HEK293 (cell line): ENCODE measurements at regions not wholly inside any gene's neighbourhood (a gene's known extent, or its start where the extent isn't known, plus 50 kb on each side); places are given as distances from the start of the nearest gene placed in this dataset.

Experiments used
- CTCF ChIA-PET: fragments of 350-600 bp; formaldehyde crosslinking; extraction: SDS; loops from one replicate; lab custom pipeline; 2021; ENCODE audit warnings: antibody characterized with exemption; lab: Yijun Ruan, JAX
- POLR2A ChIA-PET: fragments of 300-600 bp; formaldehyde crosslinking; extraction: SDS; loops from one replicate; lab custom pipeline; 2020; ENCODE audit warnings: antibody characterized with exemption, inconsistent platforms; lab: Yijun Ruan, JAX
- H3K27ac ChIP-seq: fragments of 200-500 bp; sonication (Bioruptor generic); 2 replicates; pipeline ENCODE4 v1.5.1; 2014; ENCODE audit warnings: low read depth, low read length, control low read depth, inconsistent platforms; ENCODE audit errors: extremely low read depth
- H3K36me3 ChIP-seq, 2 experiments: fragments of 200-500 bp in 1 of 2; sonication (Bioruptor generic) in 1 of 2; 1 replicate in 1 of 2; 2 replicates in 1 of 2; pipeline ENCODE4 v1.5.1; 2014 to 2017; ENCODE audit warnings: inconsistent platforms in 2 of 2, low read length in 2 of 2; ENCODE audit not compliant: control insufficient read depth in 2 of 2, insufficient read depth in 1 of 2
- H3K4me1 ChIP-seq: fragments of 200-500 bp; sonication (Bioruptor generic); 2 replicates; pipeline ENCODE4 v1.5.1; 2014; ENCODE audit warnings: mild to moderate bottlenecking, low read length, inconsistent platforms; ENCODE audit not compliant: control insufficient read depth, insufficient read depth
- H3K4me3 ChIP-seq: 2 replicates; pipeline ENCODE4 v1.5.1; 2011; ENCODE audit warnings: low read depth, mild to moderate bottlenecking, control low read depth, low read length, moderate library complexity
- H3K9me3 ChIP-seq: fragments of 200-500 bp; sonication (Bioruptor generic); 2 replicates; pipeline ENCODE4 v1.5.1; 2014; ENCODE audit warnings: low read depth, low read length, inconsistent platforms; ENCODE audit not compliant: control insufficient read depth, insufficient read depth
- EGR2 ChIP-seq: fragments of 450-650 bp; formaldehyde crosslinking; IDR thresholded peaks from 2 replicates; pipeline ENCODE4 v1.5.1; 2016; ENCODE audit warnings: low read depth, missing biosample characterization, missing genetic modification characterization
- ELK4 ChIP-seq: IDR thresholded peaks from 2 replicates; pipeline ENCODE4 v1.6.1; 2011; ENCODE audit warnings: mild to moderate bottlenecking, low read depth, low read length, borderline replicate concordance
- PRDM4 ChIP-seq: fragments of 450-650 bp; formaldehyde crosslinking; IDR thresholded peaks from 2 replicates; pipeline ENCODE4 v1.5.1; 2017; ENCODE audit warnings: missing biosample characterization, missing genetic modification characterization
- ZBTB21 ChIP-seq: fragments of 450-650 bp; formaldehyde crosslinking; IDR thresholded peaks from 2 replicates; pipeline ENCODE4 v1.5.1; 2017; ENCODE audit warnings: missing biosample characterization, missing genetic modification characterization
- ZFHX2 ChIP-seq: fragments of 450-650 bp; formaldehyde crosslinking; conservative IDR thresholded peaks from 2 replicates; pipeline ENCODE4 v1.5.1; 2016; ENCODE audit warnings: missing biosample characterization, missing genetic modification characterization
- ZNF10 ChIP-seq: fragments of 450-650 bp; formaldehyde crosslinking; IDR thresholded peaks from 2 replicates; pipeline ENCODE4 v1.5.1; 2017; ENCODE audit warnings: missing biosample characterization, missing genetic modification characterization
- ZNF169 ChIP-seq: fragments of 450-650 bp; formaldehyde crosslinking; IDR thresholded peaks from 2 replicates; pipeline ENCODE4 v1.5.1; 2016; ENCODE audit warnings: missing biosample characterization, missing genetic modification characterization
- ZNF23 ChIP-seq: fragments of 450-650 bp; formaldehyde crosslinking; IDR thresholded peaks from 2 replicates; pipeline ENCODE4 v1.5.1; 2016; ENCODE audit warnings: missing biosample characterization, missing genetic modification characterization, borderline replicate concordance
- ZNF239 ChIP-seq: fragments of 450-650 bp; formaldehyde crosslinking; IDR thresholded peaks from 2 replicates; pipeline ENCODE4 v1.5.1; 2016; ENCODE audit warnings: missing biosample characterization, missing genetic modification characterization
- ZNF274 ChIP-seq, 2 experiments: fragments of 200-500 bp in 1 of 2; fragments of 450-650 bp in 1 of 2; sonication (Bioruptor generic) in 1 of 2; formaldehyde crosslinking in 1 of 2; IDR thresholded peaks; 2 replicates each; pipeline versions ENCODE4 v1.5.1 to v1.6.1; 2014 to 2016; ENCODE audit warnings: borderline replicate concordance in 1 of 2, inconsistent platforms in 1 of 2, low read length in 1 of 2, missing biosample characterization in 1 of 2, missing genetic modification characterization in 1 of 2
- ZNF292 ChIP-seq: fragments of 450-650 bp; formaldehyde crosslinking; IDR thresholded peaks from 2 replicates; pipeline ENCODE4 v1.5.1; 2016; ENCODE audit warnings: low read depth, missing biosample characterization, missing genetic modification characterization, borderline replicate concordance
- ZNF302 ChIP-seq: fragments of 450-650 bp; formaldehyde crosslinking; IDR thresholded peaks from 2 replicates; pipeline ENCODE4 v1.5.1; 2016; ENCODE audit warnings: missing biosample characterization, missing genetic modification characterization, low read depth
- ZNF521 ChIP-seq: fragments of 450-650 bp; formaldehyde crosslinking; IDR thresholded peaks from 2 replicates; pipeline ENCODE4 v1.5.1; 2017; ENCODE audit warnings: missing biosample characterization, mild to moderate bottlenecking, missing genetic modification characterization
- ZNF529 ChIP-seq: fragments of 450-650 bp; formaldehyde crosslinking; IDR thresholded peaks from 2 replicates; pipeline ENCODE4 v1.5.1; 2017; ENCODE audit warnings: missing genetic modification characterization, missing biosample characterization; ENCODE audit not compliant: insufficient replicate concordance
- ZNF530 ChIP-seq: fragments of 450-650 bp; formaldehyde crosslinking; IDR thresholded peaks from 2 replicates; pipeline ENCODE4 v1.5.1; 2016; ENCODE audit warnings: low read depth, missing biosample characterization, missing genetic modification characterization
- ZNF558 ChIP-seq: fragments of 450-650 bp; formaldehyde crosslinking; IDR thresholded peaks from 2 replicates; pipeline ENCODE4 v1.5.1; 2016; ENCODE audit warnings: missing biosample characterization, missing genetic modification characterization
- ZNF645 ChIP-seq: fragments of 450-650 bp; formaldehyde crosslinking; IDR thresholded peaks from 2 replicates; pipeline ENCODE4; 2016; ENCODE audit warnings: missing biosample characterization, missing genetic modification characterization
- ZNF660 ChIP-seq: fragments of 450-650 bp; IDR thresholded peaks from 2 replicates; pipeline ENCODE4 v1.5.1; 2018; ENCODE audit warnings: missing biosample characterization, mild to moderate bottlenecking, missing genetic modification characterization

GRCh38 chr11:70630068-70630467, 231.7 kb downstream of the CTTN start:
- TF ChIP-seq ZNF521 (tag by site-specific recombination) = no peak
- TF ChIP-seq ZNF660 = no peak
- no peak for TF ChIP-seq ZNF23
- TF ChIP-seq ZNF530 (tag by site-specific recombination) = no peak
- TF ChIP-seq, all 188 proteins: peak for 0
- H3K4me1 ChIP-seq = no peaks in the 10 kb centered on the region
- CTCF ChIA-PET = no interaction called here
- H3K27ac ChIP-seq = no peak overlapping the region
- POLR2A ChIA-PET = no interaction called here
- no peaks in the 10 kb centered on the region for H3K36me3 ChIP-seq
- no peaks in the 10 kb centered on the region for H3K9me3 ChIP-seq
- no peak overlapping the region for H3K4me3 ChIP-seq

- Histone ChIP-seq H3K4me3 (no peak overlapping the region), H3K4me1 (no peaks in the 10 kb centered on the region), H3K9me3 (no peaks in the 10 kb centered on the region), H3K27ac (no peak overlapping the region), H3K36me3 (no peaks in the 10 kb centered on the region)
- POLR2A ChIA-PET = interaction anchor here (0.7 kb wide), 1 partner anchor 126 kb away, joined by 3 read pairs; no protein-coding TSS in a partner anchor
- CTCF ChIA-PET = interaction anchor here (0.6 kb wide), 1 partner anchor 311 kb away, joined by 3 read pairs; no protein-coding TSS in a partner anchor
- TF ChIP-seq ZNF274 (IDR thresholded peaks at IDR 0.05; ENCODE audit: low read length) (no peak), ZNF274 (tag by site-specific recombination; IDR thresholded peaks at IDR 0.05; ENCODE audit: borderline replicate concordance) (no peak), ZNF169 (tag by site-specific recombination) (no peak), ZNF529 (no peak), ZNF239 (tag by site-specific recombination) (no peak), PRDM4 (tag by site-specific recombination) (no peak), ELK4 (no peak), ZBTB21 (tag by site-specific recombination) (no peak), EGR2 (tag by site-specific recombination) (peak; percentile 66), ZNF292 (no peak), ZNF558 (tag by site-specific recombination) (no peak), ZNF302 (tag by site-specific recombination) (no peak), ZFHX2 (tag by site-specific recombination) (peak; percentile 75), ZNF10 (tag by site-specific recombination) (no peak), ZNF645 (tag by site-specific recombination) (no peak)
Observed at GRCh38 chr11:70630816-70631623, 232.7 kb downstream of the CTTN start.
